Psoas muscle (tissue), 7 donors: ENCODE measurements at regions not wholly inside any gene's neighbourhood (a gene's known extent, or its start where the extent isn't known, plus 50 kb on each side); places are given as distances from the start of the nearest gene placed in this dataset.
A peak's percentile ranks its signal among the peaks of the same experiment; 100 is the strongest.
"Not testable (repeated sequence)": the region's sequence is repeated elsewhere in the genome, so short reads cannot be mapped to it uniquely, and the experiment has no call there.

ENCODE experiments used
- ATAC-seq, 4 donors: fragments of 200-7000 bp; cut with Tn5 transposase; one replicate each; pipeline ENCODE4 v1.9.1; 2020; ENCODE audit warnings: moderate library complexity in 3 of 4, mild to moderate bottlenecking in 2 of 4
- DNase-seq, 2 donors: peaks; one replicate each; pipeline ENCODE4 v3.0.0-alpha.2; 2020
- H3K27ac ChIP-seq: fragments of 200-600 bp; one replicate; pipeline ENCODE4 v1.8.0; 2022
- H3K27me3 ChIP-seq, 3 donors: fragments of 200-600 bp in 1 of 3; one replicate each; pipeline versions ENCODE4 v1.6.1 to v1.8.0; 2013 to 2022; ENCODE audit warnings: low read length in 2 of 3, mild to moderate bottlenecking in 2 of 3, moderate library complexity in 1 of 3; ENCODE audit not compliant: insufficient read depth in 3 of 3
- H3K36me3 ChIP-seq, 2 donors: fragments of 200-600 bp in 1 of 2; one replicate each; pipeline versions ENCODE4 v1.6.1 to v1.8.0; 2013 to 2022; ENCODE audit warnings: low read depth in 1 of 2, mild to moderate bottlenecking in 1 of 2, moderate library complexity in 1 of 2; ENCODE audit not compliant: insufficient read depth in 1 of 2
- H3K4me1 ChIP-seq: fragments of 200-600 bp; one replicate; pipeline ENCODE4 v1.8.0; 2022
- H3K4me3 ChIP-seq: fragments of 200-600 bp; one replicate; pipeline ENCODE4 v1.8.0; 2022; ENCODE audit warnings: mild to moderate bottlenecking
- H3K9me3 ChIP-seq: fragments of 200-600 bp; one replicate; pipeline ENCODE4 v1.8.0; 2022
- CTCF ChIP-seq: fragments of 200-600 bp; IDR thresholded peaks from one replicate; pipeline ENCODE4 v1.8.0; 2022; ENCODE audit warnings: antibody characterized with exemption
- WGBS, 3 donors: extraction: QIAGEN DNeasy Blood & Tissue Kit; methylation state at CpG; one replicate each; pipeline versions ENCODE4 v1.1.6 to v1.1.7; 2013; 5-methylcytosine and 5-hydroxymethylcytosine counted together
- intact Hi-C, 2 donors: fragments of 100-400 bp; cut with DNase I; formaldehyde crosslinking; loops; one replicate each; pipeline versions ENCODE4 v1.11.0 to v1.14.2; 2022
- donor health status: healthy with polysubstance abuse.
- donor health status: DM: no; HTN: no; CAD: no; lungs with moderate emphysema.
- donor health status: Bipolar disorder and iron deficiency.
- donor health status: healthy.
- donor health status: DM: yes; HTN: yes; CAD: no.
- donor health status: DM: no; HTN: no; CAD: no.
- donor health status: DM: yes; HTN: yes; CAD: no.

GRCh38 chr5:96297290-96297689 lies 135.8 kb downstream of the PCSK1 start:
- no peak for TF ChIP-seq CTCF
- ATAC-seq, result no peak
- intact Hi-C loops, result no loop called here
- DNase-seq, result no peak
- WGBS, 3 donors, result 18 to 33% (median 30%) methylated on average over 1 of the region's 1 CpG
- H3K27me3 ChIP-seq, result no peaks in the 10 kb centered on the region
- H3K4me1 ChIP-seq, result no peaks in the 10 kb centered on the region
- peaks cover 7% of the 10 kb centered on the region for H3K9me3 ChIP-seq
- no peaks in the 10 kb centered on the region for H3K36me3 ChIP-seq
- H3K27ac ChIP-seq, result no peak overlapping the region
- H3K4me3 ChIP-seq, result no peak overlapping the region

GRCh38 chr5:96294884-96295202 lies 138.2 kb downstream of the PCSK1 start:
- Histone ChIP-seq H3K9me3 (peaks cover 5% of the 10 kb centered on the region), H3K4me3 (no peak overlapping the region), H3K27ac (peak overlapping the region; percentile 39), H3K36me3 (no peaks in the 10 kb centered on the region), H3K4me1 (no peaks in the 10 kb centered on the region), H3K27me3 (no peaks in the 10 kb centered on the region)
- intact Hi-C loops, result no loop called here
- no peak for ATAC-seq
- no peak for TF ChIP-seq CTCF
- no peak for DNase-seq

- ATAC-seq (peak in 3 of 4 donors; percentile 53 to 61 (median 60)), DNase-seq (no peak)
- intact Hi-C loops, result no loop called here
- Histone ChIP-seq H3K9me3 (peaks cover 4% of the 10 kb centered on the region), H3K36me3 (no peaks in the 10 kb centered on the region), H3K4me3 (no peak overlapping the region), H3K27me3 (no peaks in the 10 kb centered on the region), H3K27ac (peak overlapping the region; percentile 39), H3K4me1 (no peaks in the 10 kb centered on the region)
- 8 to 39% (median 16%) methylated on average over 2 of the region's 2 CpGs for WGBS, 3 donors
- TF ChIP-seq CTCF, result no peak
These were observed 138.8 kb downstream of the PCSK1 start for GRCh38 chr5:96293966-96294883.

GRCh38 chr5:96292582-96293247 lies 140.3 kb downstream of the PCSK1 start:
- peak in 1 of 2 donors; percentile 25 for DNase-seq
- intact Hi-C loops, result no loop called here
- no peak overlapping the region for H3K27ac ChIP-seq

GRCh38 chr5:96289287-96289686 lies 143.8 kb downstream of the PCSK1 start:
- 59 to 65% (median 63%) methylated on average over 5 of the region's 5 CpGs for WGBS, 3 donors
- H3K4me1 ChIP-seq, H3K27ac ChIP-seq, ATAC-seq, DNase-seq, H3K4me3 ChIP-seq, H3K9me3 ChIP-seq, intact Hi-C loops, H3K36me3 ChIP-seq, H3K27me3 ChIP-seq: not testable (repeated sequence)

More at GRCh38 chr5:96292582-96293247, 140.3 kb downstream of the PCSK1 start:
- WGBS, 3 donors, result 70 to 86% (median 72%) methylated on average over 8 of the region's 8 CpGs
- no peaks in the 10 kb centered on the region for H3K27me3 ChIP-seq
- no peak for TF ChIP-seq CTCF
- H3K4me1 ChIP-seq, result no peaks in the 10 kb centered on the region
- H3K4me3 ChIP-seq, result no peak overlapping the region
- H3K9me3 ChIP-seq, result peaks cover 4% of the 10 kb centered on the region
- peak in 1 of 4 donors; percentile 33 for ATAC-seq
- H3K36me3 ChIP-seq, result no peaks in the 10 kb centered on the region
